ENCODE measurements at regions not wholly inside any gene's neighbourhood (a gene's known extent, or its start where the extent isn't known, plus 50 kb on each side); places are given as distances from the start of the nearest gene placed in this dataset.

- DNase-seq = no peak
Observed at GRCh38 chr7:35437619-35438275, 183.8 kb upstream of the TBX20 start.

GRCh38 chr7:35436452-35436851 lies 182.6 kb upstream of the TBX20 start:
- DNase-seq = no peak

GRCh38 chr7:35430547-35431153 lies 176.8 kb upstream of the TBX20 start:
- DNase-seq = no peak

GRCh38 chr7:35424869-35425495 lies 171.1 kb upstream of the TBX20 start:
- DNase-seq = peak; percentile 30

- DNase-seq = no peak
Observed at GRCh38 chr7:35424440-35424839, 170.5 kb upstream of the TBX20 start.

- DNase-seq = no peak
Observed at GRCh38 chr7:35422715-35423114, 168.8 kb upstream of the TBX20 start.

- no peak for DNase-seq
Observed at GRCh38 chr7:35420656-35421055, 166.8 kb upstream of the TBX20 start.

- DNase-seq = no peak
Observed at GRCh38 chr7:35419391-35419755, 165.5 kb upstream of the TBX20 start.

- no peak for DNase-seq
Observed at GRCh38 chr7:35418716-35419390, 165.0 kb upstream of the TBX20 start.

- DNase-seq = no peak
Observed at GRCh38 chr7:35416568-35416967, 162.7 kb upstream of the TBX20 start.

GRCh38 chr7:35415411-35415822 lies 161.5 kb upstream of the TBX20 start:
- no peak for DNase-seq

- no peak for DNase-seq
Observed at GRCh38 chr7:35411331-35411730, 157.4 kb upstream of the TBX20 start.

GRCh38 chr7:35405461-35405860 lies 151.6 kb upstream of the TBX20 start:
- no peak for DNase-seq

- DNase-seq = no peak
Observed at GRCh38 chr7:35401217-35401879, 147.4 kb upstream of the TBX20 start.

GRCh38 chr7:35399840-35400239 lies 145.9 kb upstream of the TBX20 start:
- no peak for DNase-seq

GRCh38 chr7:35399216-35399615 lies 145.3 kb upstream of the TBX20 start:
- DNase-seq = no peak

GRCh38 chr7:35398518-35398917 lies 144.6 kb upstream of the TBX20 start:
- no peak for DNase-seq

GRCh38 chr7:35390146-35390545 lies 136.2 kb upstream of the TBX20 start:
- no peak for DNase-seq

GRCh38 chr7:35389636-35390035 lies 135.7 kb upstream of the TBX20 start:
- DNase-seq = no peak

GRCh38 chr7:35386816-35387706 lies 133.2 kb upstream of the TBX20 start:
- no peak for DNase-seq

GRCh38 chr7:35386082-35386815 lies 132.3 kb upstream of the TBX20 start:
- DNase-seq = no peak
